ENCODE measurements at regions not wholly inside any gene's neighbourhood (a gene's known extent, or its start where the extent isn't known, plus 50 kb on each side); places are given as distances from the start of the nearest gene placed in this dataset.

DNA sequence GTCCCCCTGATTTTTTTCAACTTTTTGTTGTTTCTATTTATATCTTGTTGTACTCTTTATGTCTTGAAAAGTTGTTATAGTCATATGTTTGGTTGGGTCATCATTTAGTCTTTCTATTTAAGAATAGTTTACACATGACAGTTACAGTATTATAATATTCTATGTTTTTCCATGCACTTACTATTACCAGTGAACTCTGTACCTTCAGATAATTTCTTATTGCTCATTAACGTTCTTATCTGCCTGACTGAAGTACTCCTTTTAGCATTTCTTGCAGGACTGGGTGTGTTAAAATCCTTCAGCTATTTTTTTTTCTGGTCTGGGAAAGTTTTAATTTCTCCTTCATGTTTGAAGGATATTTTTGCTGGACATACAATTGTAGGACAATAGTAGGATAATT lies 157.7 kb upstream of the DIPK2B start:
- no peak overlapping the region for H3K4me3 ChIP-seq (ENCODE audit: low read depth, low read length)
- TF ChIP-seq, protein P1, sequence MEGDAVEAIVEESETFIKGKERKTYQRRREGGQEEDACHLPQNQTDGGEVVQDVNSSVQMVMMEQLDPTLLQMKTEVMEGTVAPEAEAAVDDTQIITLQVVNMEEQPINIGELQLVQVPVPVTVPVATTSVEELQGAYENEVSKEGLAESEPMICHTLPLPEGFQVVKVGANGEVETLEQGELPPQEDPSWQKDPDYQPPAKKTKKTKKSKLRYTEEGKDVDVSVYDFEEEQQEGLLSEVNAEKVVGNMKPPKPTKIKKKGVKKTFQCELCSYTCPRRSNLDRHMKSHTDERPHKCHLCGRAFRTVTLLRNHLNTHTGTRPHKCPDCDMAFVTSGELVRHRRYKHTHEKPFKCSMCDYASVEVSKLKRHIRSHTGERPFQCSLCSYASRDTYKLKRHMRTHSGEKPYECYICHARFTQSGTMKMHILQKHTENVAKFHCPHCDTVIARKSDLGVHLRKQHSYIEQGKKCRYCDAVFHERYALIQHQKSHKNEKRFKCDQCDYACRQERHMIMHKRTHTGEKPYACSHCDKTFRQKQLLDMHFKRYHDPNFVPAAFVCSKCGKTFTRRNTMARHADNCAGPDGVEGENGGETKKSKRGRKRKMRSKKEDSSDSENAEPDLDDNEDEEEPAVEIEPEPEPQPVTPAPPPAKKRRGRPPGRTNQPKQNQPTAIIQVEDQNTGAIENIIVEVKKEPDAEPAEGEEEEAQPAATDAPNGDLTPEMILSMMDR (IDR thresholded peaks at IDR 0.05; ENCODE audit: insufficient read depth, low read length), result no peak
- DNase-seq (ENCODE audit: low read depth), result no peak

DNA sequence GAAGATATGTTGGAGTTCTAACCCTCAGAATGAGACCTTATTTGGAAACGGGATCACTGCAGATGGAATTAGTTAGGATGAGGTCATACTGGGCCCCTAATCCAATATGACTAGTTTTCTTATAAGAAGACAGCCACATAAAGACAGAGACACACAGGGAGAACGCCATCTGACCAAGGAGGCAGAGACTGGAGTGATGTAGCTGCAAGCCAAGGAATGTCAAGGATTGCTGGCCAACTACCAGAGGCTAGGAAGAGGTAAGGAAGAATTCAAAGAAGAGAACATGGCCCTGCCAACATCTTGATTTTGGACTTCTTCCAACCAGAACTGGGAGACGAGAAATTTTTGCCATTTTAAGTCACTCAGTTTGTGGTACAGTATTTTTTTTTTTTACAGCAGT lies 152.8 kb upstream of the DIPK2B start:
- TF ChIP-seq, protein P1 (IDR thresholded peaks at IDR 0.05; ENCODE audit: insufficient read depth, low read length), result no peak
- no peak overlapping the region for H3K4me3 ChIP-seq (ENCODE audit: low read depth, low read length)
- DNase-seq (ENCODE audit: low read depth), result peak; percentile 52

DNA sequence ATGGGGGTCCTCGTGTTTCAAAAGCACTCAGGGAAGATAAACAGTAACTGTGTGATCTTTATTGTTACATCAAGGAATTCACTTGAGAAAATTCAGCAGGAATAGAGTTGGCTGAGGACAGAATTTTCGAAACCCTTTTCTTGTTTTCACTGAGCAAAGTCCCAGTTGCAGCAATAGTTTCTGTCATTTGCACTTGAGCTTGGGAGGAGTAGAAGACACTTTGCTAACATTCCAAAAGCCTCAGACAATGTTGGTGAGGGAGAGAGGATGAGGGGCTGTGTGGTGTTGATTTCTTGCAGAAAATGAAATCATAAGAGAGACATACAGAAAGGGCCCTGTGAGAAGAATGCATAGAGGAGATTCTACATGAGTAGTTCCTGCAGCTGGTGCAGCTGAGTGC lies 151.9 kb upstream of the DIPK2B start:
- H3K4me3 ChIP-seq (ENCODE audit: low read depth, low read length), result no peak overlapping the region
- DNase-seq (ENCODE audit: low read depth), result peak; percentile 16
- TF ChIP-seq, protein P1 (IDR thresholded peaks at IDR 0.05; ENCODE audit: insufficient read depth, low read length), result no peak

DNA sequence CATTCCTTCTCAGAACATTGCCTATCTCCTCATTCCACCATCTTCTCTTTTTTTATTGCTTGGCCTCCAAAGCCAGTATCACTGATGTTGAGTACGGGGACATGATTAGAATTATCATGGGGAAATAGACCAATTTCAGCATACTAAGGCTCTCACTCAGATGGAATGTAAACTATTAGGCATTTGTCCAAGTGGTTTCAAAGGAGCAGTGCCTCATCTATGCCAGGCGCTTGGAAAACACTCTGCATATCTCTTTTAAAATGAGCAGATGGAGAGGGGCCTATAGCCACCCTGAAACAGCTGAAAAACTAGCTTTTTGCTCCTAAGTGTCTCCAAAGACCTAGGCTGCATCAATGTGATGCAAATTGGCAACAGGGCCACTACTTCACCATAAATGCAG lies 150.8 kb upstream of the DIPK2B start:
- H3K4me3 ChIP-seq (ENCODE audit: low read depth, low read length), result no peak overlapping the region
- TF ChIP-seq, protein P1 (IDR thresholded peaks at IDR 0.05; ENCODE audit: insufficient read depth, low read length), result no peak
- DNase-seq (ENCODE audit: low read depth), result peak; percentile 74

DNA sequence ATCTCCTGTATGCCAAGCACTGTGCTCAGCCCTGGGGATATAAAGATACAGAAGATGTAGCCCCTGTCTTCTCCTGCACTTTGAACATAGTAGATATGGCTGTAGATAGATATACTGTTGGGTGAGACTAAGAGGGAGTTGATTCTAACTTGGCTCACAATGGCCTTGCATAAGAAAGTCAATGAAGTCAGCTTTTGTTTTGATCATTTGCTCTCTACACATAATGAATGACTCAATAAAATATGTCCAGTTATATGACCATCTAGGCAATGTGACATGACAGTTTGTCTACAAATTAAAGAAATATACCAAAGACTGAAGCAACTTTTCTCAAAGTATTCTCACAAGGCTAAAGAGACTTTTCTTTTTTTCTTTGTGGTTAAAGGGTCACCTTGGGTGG lies 147.6 kb upstream of the DIPK2B start:
- H3K4me3 ChIP-seq (ENCODE audit: low read depth, low read length), result no peak overlapping the region
- TF ChIP-seq, protein P1 (IDR thresholded peaks at IDR 0.05; ENCODE audit: insufficient read depth, low read length), result no peak
- peak; percentile 43 for DNase-seq (ENCODE audit: low read depth)

DNA sequence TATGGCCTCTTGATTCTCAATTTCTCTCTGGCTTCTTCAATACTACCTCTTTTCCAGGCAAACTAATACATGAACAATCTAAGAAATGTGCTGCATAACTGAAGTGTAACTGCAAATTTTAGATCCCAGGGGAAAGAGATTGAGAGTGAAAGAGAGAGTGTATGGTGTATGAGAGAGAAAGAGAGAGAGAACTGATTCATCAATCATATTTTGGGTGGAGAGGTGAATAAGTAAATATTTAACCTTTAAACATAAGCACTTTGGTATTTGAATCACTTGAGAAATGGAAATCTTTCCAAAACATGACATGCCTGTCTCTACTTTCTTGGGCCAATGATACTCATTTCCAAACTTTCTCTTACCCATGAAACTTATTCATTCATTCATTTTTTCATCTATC lies 147.2 kb upstream of the DIPK2B start:
- peak; percentile 85 for DNase-seq (ENCODE audit: low read depth)
- TF ChIP-seq, protein P1 (IDR thresholded peaks at IDR 0.05; ENCODE audit: insufficient read depth, low read length), result no peak
- no peak overlapping the region for H3K4me3 ChIP-seq (ENCODE audit: low read depth, low read length)

DNA sequence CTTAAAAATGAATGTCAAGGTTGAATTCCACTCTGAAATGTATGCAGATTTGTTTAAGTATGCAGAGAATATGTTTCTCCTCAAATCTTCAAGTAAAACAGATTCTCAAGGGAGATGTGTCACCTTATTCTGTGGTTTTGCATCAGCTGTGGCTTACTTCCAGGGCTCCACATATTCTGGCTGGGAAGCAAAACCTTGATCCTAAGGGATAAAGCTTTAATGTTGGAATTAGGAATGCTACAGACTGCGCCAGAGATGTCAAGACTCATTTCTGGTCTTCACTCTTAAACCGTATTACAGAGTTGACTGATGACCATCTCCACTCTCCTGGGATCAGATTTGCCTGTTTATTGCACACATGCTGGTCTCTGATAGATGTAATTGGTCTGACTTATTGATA lies 143.9 kb upstream of the DIPK2B start:
- H3K4me3 ChIP-seq (ENCODE audit: low read depth, low read length), result no peak overlapping the region
- DNase-seq (ENCODE audit: low read depth), result peak; percentile 94
- TF ChIP-seq, protein P1 (IDR thresholded peaks at IDR 0.05; ENCODE audit: insufficient read depth, low read length), result no peak
